NOMO-1 (cell line): ENCODE measurements at regions not wholly inside any gene's neighbourhood (a gene's known extent, or its start where the extent isn't known, plus 50 kb on each side); places are given as distances from the start of the nearest gene placed in this dataset.
"Not testable (repeated sequence)": the region's sequence is repeated elsewhere in the genome, so short reads cannot be mapped to it uniquely, and the experiment has no call there.

Source experiments
- DNase-seq, 2 experiments: peaks; one replicate each; lab custom pipeline; 2025; ENCODE audit not compliant: unreplicated experiment in 2 of 2; lab: John Stamatoyannopoulos, UW

GRCh38 chr18:22691946-22692710, 241.0 kb upstream of the RBBP8 start:
- peak; percentile 22 to 55 for DNase-seq

DNA sequence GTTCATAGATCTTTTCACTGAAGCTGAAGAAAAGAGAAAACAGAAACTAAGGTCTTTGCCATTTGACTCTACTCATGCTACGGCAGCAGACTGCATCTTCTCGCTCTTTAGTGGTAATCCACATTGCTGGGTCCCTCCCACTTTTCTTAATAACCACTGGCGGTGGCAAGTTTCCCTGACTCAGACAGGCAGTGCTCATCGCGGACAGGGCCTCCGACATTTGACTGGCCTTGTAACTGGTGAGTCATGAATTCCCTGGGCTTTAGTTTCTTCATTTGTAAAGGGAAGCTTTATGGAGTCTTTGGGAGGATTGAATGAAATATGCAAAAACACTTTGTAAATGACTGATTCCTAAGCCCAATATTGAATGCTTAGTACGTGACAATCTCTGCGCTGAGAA, 238.2 kb upstream of the RBBP8 start:
- DNase-seq, result no peak

- DNase-seq, result no peak
These were observed 237.5 kb upstream of the RBBP8 start for GRCh38 chr18:22695674-22696073.

DNA sequence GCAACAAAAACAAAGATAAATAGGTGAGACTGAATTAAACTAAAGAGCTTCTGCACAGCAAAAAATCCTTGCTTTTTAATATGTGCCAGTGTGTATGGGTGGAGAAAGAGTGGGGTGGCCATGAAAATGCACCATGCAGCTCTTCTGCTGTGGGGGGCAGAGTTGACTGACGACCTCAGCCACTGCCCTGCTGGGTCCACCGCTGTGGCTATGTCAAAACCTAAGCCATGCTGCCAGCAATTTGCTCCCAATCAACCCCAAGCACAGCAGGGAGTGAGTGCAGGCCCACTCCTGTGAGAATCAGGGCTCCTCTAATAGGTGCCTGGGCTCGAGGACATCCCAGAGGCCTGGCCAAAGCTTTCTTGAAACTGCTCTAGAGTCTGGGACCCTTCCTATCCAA, 235.6 kb upstream of the RBBP8 start:
- DNase-seq, result no peak

- DNase-seq, result no peak
These were observed 234.4 kb upstream of the RBBP8 start for GRCh38 chr18:22698711-22699110.

- DNase-seq, result no peak
These were observed 233.5 kb upstream of the RBBP8 start for GRCh38 chr18:22699629-22700028.

- no peak for DNase-seq
These were observed 232.2 kb upstream of the RBBP8 start for GRCh38 chr18:22700920-22701319.

DNA sequence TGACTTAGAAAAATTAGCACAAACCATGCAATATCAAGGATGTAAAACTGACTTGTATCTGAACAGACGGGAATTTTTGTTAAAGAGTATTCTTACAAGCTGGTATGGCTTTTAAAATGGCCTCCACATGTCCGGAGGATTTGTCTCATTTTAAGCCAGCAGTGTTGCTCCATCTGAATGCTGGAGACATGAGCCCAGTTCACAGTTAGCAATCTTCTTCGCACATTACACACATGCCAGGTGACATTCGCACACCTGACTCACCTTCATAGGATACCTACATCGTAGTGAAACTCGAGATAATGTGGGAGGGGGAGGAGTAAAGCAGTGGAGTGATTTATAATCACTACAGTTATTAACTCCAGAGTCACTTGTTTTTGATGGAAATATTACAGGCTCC, 231.8 kb upstream of the RBBP8 start:
- DNase-seq, result no peak

- no peak for DNase-seq
These were observed 231.3 kb upstream of the RBBP8 start for GRCh38 chr18:22701795-22702194.

DNA sequence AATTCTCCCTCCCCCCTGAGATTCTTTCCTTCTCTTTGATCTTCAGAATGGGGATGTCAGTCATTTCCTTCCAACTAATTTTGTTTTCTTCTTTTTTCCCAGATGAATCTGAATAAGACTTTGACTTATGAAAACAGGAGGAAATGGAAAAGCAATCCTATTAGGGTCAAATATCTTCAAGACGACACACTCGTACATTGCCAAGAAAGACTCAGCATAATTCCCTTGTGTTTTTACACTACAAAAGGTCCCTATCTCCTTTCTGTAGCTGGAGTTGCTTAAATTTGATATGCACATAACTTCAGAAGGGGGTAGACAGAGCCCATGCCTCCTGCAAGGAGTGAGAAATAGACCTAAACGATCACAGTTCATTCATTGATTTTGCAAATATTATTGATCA, 230.3 kb upstream of the RBBP8 start:
- no peak for DNase-seq

DNA sequence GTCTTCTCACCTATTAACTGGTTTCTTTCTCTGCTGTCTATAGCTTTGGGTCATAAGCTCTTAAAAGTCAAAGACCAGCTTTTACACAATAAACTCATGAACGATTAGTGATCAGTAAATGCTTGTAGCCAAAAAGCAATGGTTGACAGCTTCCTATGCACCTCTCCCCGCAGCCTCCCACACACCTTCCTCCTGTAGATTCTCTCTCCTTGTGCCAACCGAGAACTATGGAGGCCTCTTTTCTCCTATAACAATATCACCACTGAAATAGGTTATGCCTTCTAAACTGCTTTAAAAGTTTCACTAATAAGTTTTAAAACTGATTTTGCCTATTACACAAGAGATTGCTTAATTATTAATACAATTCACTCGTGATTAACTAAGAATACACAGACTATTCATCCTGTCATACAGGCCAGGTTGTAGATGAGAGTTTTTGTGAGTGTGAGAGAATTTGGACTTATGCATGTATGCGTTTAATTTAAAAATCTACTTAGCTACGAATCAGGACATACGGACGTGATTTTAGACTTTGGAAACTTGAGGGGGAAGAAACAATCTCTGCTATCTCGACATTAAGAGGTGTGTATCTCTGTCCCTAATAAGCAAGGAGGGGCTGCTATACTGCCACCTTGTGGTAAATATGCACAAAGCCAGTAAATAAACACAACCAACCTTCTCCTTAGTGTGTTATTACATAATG, 229.1 kb upstream of the RBBP8 start:
- peak; percentile 18 to 64 for DNase-seq

GRCh38 chr18:22704586-22704918, 228.6 kb upstream of the RBBP8 start:
- no peak for DNase-seq

- DNase-seq, result no peak
These were observed 227.8 kb upstream of the RBBP8 start for GRCh38 chr18:22705328-22705727.

GRCh38 chr18:22706025-22706424, 227.1 kb upstream of the RBBP8 start:
- DNase-seq, result not testable (repeated sequence)

DNA sequence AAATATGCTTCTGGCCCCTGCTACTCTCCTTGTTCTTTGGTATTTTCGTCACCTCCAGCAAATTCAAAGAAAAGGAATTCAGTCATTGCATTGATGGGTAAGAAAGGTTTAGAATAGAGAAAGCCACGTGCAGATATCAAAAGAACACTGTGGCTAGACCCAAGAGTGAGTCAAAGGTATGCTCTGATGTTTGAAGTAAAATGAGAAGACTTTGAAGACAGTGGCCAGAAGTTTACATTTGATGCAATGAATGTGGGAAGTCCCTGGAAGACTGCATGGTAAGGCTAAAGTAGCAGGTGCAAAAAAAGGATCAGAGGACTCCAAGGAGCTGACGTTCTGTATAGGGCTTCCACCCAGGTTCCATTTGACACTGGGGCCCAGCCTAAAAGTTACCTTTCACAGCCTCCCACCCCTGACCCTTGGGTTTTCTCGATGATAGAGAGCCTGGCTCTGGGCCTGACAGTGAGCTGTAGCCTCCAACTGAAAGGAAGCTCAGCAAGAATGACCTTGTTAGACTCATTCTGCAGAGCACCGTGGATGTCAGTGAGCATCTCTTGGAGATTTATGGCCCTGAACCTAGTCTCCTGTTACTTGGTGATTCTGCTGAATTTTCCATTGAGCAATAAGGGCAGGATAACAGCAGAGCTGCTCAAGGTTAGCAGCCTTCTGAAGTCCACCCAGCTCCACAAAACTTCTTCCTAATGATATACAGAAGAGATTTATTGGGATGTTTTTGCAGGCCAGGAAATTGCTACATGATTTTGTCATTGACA, 223.7 kb upstream of the RBBP8 start:
- no peak for DNase-seq

DNA sequence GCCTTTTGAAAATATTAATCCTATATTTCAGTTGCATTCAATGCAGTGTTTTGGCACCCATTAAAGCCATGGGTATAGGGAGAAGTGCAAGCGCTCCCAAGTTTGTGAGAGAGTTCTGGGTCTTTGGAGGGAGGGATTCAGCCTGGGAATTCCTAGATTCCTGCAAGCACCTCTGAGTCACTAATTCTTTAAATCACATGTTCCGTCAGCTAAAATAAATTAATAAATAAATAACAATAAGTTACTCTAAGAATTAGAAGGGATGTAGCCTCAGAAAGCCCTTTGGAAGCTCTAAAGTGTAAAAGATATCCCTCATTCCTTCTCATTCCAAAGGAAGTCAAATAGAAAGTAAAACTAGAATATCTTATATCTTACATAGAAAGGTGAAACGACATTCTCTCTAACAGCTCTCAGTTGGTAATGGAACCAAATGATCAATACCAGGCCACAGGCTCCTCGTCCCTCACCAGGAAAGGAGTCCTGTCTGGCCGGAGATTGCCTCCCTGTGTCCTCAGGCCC, 222.4 kb upstream of the RBBP8 start:
- no peak for DNase-seq

GRCh38 chr18:22711192-22711685, 221.9 kb upstream of the RBBP8 start:
- no peak for DNase-seq

DNA sequence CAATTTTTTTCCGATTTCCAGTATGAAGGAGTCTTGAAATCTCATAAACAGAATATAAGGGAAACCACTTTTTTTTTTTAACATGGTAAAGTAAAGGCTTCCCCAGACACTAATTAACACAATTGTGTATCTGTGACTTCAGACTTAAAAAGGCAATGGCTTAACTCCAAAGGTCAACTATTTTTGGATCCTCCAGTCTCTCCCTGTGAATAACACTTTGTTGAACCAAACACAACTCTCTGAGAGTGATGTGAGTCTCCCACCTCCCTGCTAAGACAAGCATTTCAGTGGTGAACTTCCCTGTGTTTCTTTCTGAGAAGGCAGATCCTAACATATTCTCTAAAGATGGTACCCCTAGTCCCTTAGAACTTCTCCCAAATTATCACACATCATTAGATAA, 219.6 kb upstream of the RBBP8 start:
- DNase-seq, result no peak

DNA sequence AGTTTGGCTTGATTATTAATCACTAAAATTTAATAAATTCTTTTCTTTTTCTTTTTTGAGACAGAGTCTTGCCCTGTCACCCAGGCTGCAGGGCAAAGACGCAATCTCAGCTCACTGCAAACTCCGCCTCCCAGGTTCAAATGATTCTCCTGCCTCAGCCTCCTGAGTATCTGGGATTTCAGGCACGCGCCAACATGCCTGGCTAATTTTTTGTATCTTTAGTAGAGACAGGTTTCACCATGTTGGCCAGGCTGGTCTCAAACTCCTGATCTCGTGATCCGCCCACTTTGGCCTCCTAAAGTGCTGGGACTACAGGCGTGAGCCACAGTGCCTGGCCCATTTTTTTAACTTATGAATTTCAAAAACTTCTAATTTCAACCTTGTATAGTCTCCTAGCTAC, 215.6 kb upstream of the RBBP8 start:
- not testable (repeated sequence) for DNase-seq

- DNase-seq, result no peak
These were observed 209.9 kb upstream of the RBBP8 start for GRCh38 chr18:22723221-22723620.

GRCh38 chr18:22723773-22724172, 209.4 kb upstream of the RBBP8 start:
- no peak for DNase-seq
